ENCODE measurements at regions not wholly inside any gene's neighbourhood (a gene's known extent, or its start where the extent isn't known, plus 50 kb on each side); places are given as distances from the start of the nearest gene placed in this dataset.
"Not testable (repeated sequence)": the region's sequence is repeated elsewhere in the genome, so short reads cannot be mapped to it uniquely, and the experiment has no call there.

DNA sequence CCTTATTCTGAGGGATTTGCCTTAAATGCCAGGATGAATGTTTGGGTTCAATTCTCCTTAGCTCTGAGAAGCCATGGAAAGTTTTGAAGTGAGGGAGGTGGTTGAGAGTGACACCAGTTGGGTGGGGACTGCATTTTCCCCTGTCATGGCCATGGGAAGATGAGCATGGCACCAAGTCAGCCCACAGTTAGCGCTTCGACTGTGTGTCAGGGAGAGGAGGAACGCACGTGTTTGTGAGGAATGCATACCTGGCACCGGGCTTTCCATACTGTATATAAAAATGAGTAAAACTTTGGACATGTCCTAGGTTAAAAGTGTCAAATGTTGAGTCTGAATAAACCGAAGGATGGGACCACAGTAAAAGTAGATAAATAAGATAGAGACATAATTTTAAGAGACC lies 187.5 kb upstream of the KL start:
- no peak for DNase-seq

DNA sequence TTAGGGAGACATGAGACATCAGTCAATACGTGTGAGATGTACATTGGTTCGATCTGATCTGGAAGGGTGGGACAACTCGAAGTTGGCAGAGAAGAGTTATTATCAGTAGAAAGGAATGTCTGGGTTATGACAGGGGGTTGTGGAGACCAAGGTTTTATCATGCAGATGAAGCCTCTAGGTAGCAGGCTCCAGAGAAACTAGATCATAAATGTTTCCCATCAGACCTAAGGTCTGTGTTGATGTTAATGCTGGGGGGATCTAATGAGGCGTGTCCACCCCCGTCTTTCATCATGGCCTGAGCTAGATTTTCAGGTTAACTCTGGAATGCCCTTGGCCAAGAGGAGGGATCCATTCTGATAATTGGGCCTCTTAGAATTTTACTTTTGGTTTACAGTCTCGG lies 187.0 kb upstream of the KL start:
- DNase-seq, result peak; percentile 35

DNA sequence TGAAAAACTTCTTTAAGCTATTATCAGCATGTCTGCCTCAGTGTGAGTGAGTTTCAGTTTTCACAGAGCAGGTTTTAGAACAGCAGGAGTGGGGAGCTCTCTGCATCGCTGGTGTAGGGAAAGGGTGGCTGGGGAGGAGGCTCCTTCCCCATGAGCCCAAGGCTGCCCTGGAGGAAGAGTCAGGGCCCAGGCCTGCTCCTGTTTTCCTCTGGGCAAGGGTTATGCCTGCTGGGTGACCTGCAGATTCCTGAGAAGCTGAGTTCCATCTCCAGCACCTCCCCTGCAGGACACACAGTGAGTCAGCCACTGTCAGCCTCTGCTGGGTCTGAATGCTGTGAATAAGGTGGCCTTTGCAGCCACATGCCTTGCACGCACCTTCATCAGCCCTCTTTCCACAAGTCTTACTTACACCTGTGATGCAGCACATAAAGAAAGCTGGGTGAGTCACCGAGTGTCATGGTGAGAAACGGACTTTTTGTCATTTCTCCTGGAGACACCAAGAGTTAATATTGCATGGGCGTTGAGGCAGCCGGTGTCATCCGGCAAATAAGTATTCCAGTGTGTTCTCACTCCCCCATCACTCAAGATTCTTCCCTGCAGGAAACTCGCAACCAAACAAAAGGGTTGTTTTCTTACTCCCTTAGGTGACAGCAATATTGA lies 186.4 kb upstream of the KL start:
- DNase-seq, result peak; percentile 33

GRCh38 chr13:32830336-32831031 lies 185.7 kb upstream of the KL start:
- DNase-seq, result no peak

GRCh38 chr13:32837307-32837972 lies 178.8 kb upstream of the KL start:
- no peak for DNase-seq

GRCh38 chr13:32837973-32838927 lies 178.0 kb upstream of the KL start:
- DNase-seq, result no peak

DNA sequence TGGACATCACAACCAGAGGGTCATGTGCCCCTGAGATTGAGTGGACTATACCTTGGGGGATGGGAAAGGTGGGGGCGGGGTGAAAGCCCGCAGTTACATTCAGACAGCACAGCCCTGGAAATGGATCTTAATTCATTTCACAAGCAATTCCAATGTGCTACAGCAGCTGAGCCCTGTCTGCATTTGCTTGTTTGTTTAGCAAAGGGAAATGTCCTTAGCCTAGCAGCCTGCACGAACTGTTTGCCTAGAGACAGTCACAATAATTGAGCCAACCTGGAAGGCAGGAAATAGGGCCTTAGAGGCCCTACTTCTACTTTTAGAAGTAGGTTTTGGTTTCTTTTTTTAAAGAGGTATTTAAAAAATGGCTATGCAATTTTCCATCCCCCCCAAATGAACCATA lies 177.3 kb upstream of the KL start:
- DNase-seq, result no peak

DNA sequence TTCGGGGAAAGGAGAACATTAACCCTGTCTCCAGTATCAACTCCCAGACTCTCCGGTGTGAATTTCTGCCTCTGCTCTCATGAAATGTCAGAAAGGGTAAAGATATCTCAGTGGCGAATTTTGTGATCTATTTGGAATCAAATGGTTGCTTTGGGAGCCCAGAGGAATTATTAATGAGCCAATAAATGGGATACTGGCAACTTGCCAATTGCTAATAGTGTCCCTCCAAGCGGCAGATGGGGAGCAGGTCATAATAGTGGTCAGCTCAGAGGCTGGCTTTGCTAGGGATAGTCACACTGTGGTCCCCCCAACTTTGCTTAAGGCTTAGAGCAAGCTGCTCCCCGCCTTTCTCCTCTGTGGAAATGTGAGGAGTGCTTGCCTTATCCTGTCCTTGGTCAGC lies 176.1 kb upstream of the KL start:
- no peak for DNase-seq

- no peak for DNase-seq
Measured at GRCh38 chr13:32840989-32841713, 175.1 kb upstream of the KL start.

DNA sequence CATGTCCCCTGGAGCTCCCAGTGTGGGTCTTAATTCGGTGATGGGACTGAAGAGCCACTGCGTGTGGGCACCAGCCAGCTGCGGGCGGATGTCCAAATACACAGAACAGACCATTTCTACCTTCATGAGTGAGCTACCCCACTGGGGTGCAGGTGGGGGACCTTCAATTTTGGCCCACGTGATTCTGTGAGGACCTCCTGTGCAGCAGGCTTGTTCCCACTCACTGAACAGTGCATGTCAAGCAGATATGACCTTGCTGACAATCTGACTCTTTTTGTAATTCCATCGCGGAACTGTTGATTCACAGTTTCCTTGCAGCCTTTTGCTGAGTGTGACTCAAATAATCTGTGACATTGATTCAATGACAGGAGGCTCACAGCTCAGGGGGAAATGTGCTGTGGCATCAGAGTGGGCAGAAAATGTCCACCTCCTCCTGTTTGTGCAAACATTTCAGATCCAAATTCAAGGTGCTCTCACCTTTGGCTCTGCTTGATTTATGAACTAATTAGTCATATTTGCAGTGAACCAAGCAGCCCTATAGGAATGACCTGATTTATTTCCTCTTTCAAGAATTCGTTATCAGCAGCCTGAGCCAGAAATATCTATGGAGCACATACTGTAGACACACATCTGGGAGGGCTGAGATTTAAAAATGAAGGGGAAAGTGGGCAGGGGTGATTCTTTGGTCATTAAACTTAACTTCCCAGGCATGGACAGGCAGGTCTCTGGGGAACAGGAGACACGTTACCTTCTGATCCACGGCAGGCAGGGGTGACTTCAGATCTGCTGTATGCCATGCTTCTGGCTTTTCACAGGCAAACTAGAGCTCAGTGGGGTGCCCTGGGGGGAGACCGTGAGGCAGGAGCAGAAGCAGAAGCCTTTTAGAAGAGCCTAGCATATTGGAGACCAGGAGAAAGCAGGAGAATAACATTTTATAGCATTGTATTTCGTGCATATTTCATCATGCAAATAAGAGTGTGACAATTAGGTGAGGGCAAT lies 170.0 kb upstream of the KL start:
- no peak for DNase-seq

DNA sequence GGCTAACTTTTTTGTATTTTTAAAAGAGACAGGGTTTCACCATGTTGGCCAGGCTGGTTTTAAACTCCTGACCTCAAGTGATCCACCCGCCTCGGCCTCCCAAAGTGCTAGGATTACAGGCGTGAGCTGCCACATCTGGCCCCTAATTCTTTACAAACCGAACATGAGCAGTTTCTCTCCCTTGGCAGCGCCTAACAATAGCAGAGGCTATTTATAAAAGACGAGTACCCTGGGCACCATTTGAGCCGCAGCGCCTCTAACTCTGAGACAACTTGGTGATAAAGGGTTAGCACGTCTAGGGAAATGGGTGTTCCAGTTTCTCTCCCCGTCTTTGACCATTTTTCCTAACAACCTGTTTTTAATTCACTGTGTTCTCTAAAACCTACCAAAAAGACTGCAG lies 168.2 kb upstream of the KL start:
- DNase-seq, result not testable (repeated sequence)

GRCh38 chr13:32849369-32849768 lies 166.9 kb upstream of the KL start:
- no peak for DNase-seq

- peak; percentile 50 for DNase-seq
Measured at GRCh38 chr13:32850316-32851052, 165.7 kb upstream of the KL start.

DNA sequence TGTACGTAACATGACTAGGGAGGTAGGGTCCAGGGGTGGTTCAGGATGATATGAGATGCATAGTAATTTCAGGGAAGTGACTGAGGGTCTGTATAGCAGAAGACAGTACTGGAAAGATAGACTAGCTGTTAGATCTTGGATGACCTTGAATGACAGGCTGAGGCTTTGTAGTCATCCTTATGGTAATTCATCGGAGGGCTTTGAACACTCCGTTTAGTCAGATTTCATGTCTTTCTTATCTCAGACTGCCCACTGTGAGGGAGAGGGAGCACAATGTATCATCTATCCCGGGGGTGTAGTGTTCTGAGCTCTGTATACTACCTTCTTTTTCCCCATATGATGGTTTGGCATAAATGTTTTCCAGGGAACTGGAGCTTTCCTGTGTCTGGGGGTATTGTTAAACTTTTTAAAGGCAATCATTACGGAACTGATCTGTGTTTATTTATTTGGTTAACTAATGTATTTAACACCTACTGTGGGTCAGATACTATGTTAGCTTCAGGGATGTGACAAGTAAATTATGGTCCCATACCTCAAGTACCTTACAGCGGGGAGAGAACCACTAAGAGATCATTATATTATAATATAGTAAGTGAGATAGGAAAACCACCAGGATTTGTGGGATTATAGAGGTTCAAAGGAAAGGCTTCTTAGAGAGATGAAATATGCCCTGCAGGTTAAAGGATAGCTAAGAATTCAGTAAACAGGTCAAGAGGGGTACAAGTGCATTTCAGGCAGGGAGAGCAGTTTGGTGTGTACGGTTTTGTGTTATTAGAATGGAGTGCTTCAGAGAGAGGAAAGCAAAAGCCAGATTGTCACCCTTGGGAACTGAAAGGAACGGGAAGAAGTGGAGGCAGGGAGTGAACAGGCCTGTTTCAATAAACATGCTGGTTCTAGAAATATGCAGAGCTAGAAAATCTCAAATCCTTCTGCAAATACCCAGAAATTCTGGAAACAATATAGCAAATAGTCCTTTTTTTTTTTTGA lies 164.8 kb upstream of the KL start:
- no peak for DNase-seq

DNA sequence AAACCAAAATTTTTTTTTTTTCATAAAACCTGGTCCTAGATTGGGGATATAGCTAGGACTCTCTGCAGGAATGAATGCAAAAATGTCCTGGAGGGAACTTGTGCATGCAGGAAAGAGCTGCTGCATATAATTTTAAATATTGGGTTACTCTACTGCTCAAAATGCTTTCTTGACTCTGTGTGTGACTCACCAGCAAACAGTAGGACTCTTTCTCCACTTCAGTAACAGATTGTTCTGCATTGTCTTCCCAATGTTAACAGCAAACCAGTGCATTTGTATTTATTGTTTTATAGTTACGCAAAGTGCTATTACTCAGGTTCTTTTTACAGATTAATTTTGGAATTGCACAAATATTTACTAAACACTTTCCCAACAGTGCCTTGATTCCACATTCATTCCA lies 163.7 kb upstream of the KL start:
- no peak for DNase-seq

DNA sequence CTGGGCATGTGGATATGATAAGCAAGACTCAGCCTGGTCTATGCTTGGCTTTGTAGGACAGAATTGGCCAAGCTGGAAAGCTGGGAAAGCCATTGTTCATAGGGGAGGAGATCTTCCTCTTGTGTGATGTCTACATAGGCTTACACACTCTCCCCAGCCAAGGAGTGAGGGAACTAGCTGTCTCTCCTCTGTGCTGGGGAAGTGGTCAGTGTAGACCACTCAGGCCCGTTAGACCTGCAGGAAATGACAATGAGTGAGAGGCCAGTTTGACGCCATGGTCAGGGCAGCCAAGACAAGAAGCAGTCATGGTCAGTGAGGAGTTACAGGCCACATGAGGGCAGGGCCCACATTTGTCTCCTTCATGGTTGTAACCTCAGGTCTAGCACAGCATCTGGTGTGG lies 159.1 kb upstream of the KL start:
- no peak for DNase-seq

- no peak for DNase-seq
Measured at GRCh38 chr13:32857689-32858088, 158.5 kb upstream of the KL start.

DNA sequence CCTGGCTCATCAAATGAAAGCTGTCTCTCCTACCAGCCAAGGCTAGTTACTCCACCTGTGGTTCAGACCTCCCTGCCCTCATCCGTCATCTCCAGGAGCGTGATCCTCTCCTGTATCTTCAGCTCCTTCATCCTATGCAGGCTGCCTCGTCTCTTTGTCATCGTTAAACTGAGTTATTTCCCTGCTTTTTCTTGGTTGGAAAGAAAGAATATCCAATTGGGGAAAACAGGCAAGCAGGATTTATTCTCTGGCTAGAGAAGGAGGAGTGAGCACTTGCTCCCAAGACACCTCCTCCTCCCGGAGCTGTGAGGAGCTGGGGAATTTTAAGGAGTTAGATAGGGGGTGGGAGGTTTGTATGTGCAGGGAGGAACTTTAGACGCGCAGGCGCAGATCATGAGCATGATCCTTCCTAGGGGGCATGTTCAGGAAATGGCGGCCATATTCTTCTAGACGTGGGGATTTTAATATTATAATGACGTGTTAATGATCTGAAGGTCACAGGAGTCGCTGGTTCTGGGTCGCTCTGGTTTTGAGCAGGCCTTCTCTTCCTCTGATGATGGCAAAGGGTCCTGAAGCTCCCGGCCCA lies 156.4 kb upstream of the KL start:
- DNase-seq, result no peak

DNA sequence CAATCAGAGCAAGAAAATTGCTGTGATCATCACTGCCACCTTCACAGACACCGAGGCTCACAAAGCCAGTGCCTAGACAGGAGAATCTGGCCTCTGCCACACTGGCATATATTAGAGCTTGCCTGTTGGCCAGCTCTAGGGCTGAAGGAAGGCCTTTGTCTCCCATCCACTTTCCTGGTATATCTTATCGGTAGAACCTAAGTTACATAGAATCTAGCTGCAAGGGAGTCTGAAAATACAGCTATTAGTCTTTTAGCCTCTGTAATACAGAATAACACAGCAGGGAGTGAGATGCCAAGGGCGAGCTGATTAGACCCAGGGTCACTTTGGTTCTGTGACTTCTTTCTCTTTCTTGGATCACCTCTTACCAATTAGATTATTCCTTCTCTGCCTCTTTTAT lies 154.9 kb upstream of the KL start:
- DNase-seq, result no peak

Data from fibroblast of upper back skin (primary cell).